A673 (cell line): ENCODE measurements at regions not wholly inside any gene's neighbourhood (a gene's known extent, or its start where the extent isn't known, plus 50 kb on each side); places are given as distances from the start of the nearest gene placed in this dataset.

Experiments used
- BruUV-seq: library from RNA; stranded (reverse); fragments of 400-500 nt; replicated peaks from 2 replicates; lab custom pipeline; 2021; lab: Mats Ljungman, UMichigan
- CTCF ChIA-PET: fragments of 300-600 bp; sonication (Branson Sonifier 250); formaldehyde crosslinking; loops from one replicate; lab custom pipeline; 2022; ENCODE audit warnings: antibody characterized with exemption; lab: Charles Lee
- POLR2A ChIA-PET: fragments of 300-600 bp; sonication (Branson Sonifier 250); formaldehyde crosslinking; loops from one replicate; lab custom pipeline; 2022; ENCODE audit warnings: antibody characterized with exemption; ENCODE audit not compliant: low non-redundant PET; lab: Charles Lee
- DNase-seq: peaks from one replicate; pipeline ENCODE4 v3.0.0-alpha.2; 2015; ENCODE audit warnings: low spot score
- H3K27ac ChIP-seq: fragments of 200-600 bp; sonication (generic); 2 replicates; pipeline ENCODE4 v1.5.1; 2016; ENCODE audit warnings: mixed run types, low read depth, mild to moderate bottlenecking, mixed read lengths, antibody characterized with exemption, low read length; ENCODE audit not compliant: poor library complexity, severe bottlenecking
- H3K27me3 ChIP-seq: fragments of 200-600 bp; sonication (generic); replicated peaks from 2 replicates; pipeline ENCODE4 v1.6.1; 2017; ENCODE audit warnings: mixed run types, low read depth, mild to moderate bottlenecking, mixed read lengths, antibody characterized with exemption, low read length; ENCODE audit not compliant: insufficient read depth, poor library complexity
- H3K36me3 ChIP-seq: fragments of 200-600 bp; sonication (generic); 2 replicates; pipeline ENCODE4 v1.6.1; 2016; ENCODE audit warnings: mixed run types, mild to moderate bottlenecking, mixed read lengths, antibody characterized with exemption, low read length; ENCODE audit not compliant: insufficient read depth, poor library complexity, severe bottlenecking
- H3K4me1 ChIP-seq: fragments of 200-600 bp; sonication (generic); 2 replicates; pipeline ENCODE4 v1.6.1; 2017; ENCODE audit warnings: mixed run types, mild to moderate bottlenecking, mixed read lengths, antibody characterized with exemption, low read length; ENCODE audit not compliant: insufficient read depth, poor library complexity, severe bottlenecking
- H3K4me3 ChIP-seq: fragments of 200-600 bp; sonication (generic); 2 replicates; pipeline ENCODE4 v1.5.1; 2016; ENCODE audit warnings: low read depth, mixed run types, mild to moderate bottlenecking, mixed read lengths, low read length; ENCODE audit not compliant: poor library complexity, severe bottlenecking
- H3K9me3 ChIP-seq: fragments of 200-600 bp; sonication (generic); 2 replicates; pipeline ENCODE4 v1.6.1; 2016; ENCODE audit warnings: mixed run types, low read depth, mild to moderate bottlenecking, mixed read lengths, antibody characterized with exemption, low read length; ENCODE audit not compliant: poor library complexity, severe bottlenecking
- CTCF ChIP-seq: fragments of 300-800, 200-600 bp; sonication (generic); conservative IDR thresholded peaks from 2 replicates; pipeline ENCODE4 v1.5.1; 2017; ENCODE audit warnings: low read depth, mild to moderate bottlenecking, antibody characterized with exemption, low read length, moderate library complexity, mixed read lengths
- EZH2 ChIP-seq: fragments of 200-600 bp; sonication (generic); IDR thresholded peaks from 2 replicates; pipeline ENCODE4 v1.6.1; 2017; ENCODE audit warnings: borderline replicate concordance, low read depth, mild to moderate bottlenecking, mixed read lengths, antibody characterized with exemption, low read length; ENCODE audit not compliant: poor library complexity, severe bottlenecking
- intact Hi-C: fragments of 100-400 bp; cut with micrococcal nuclease; formaldehyde crosslinking; loops from one replicate; pipeline ENCODE4 v1.10.0; 2022; ENCODE audit not compliant: unreplicated experiment

GRCh38 chr20:7090001-7090400 is 322.5 kb downstream of the BMP2 start:
- ChIA-PET POLR2A (no interaction called here), CTCF (no interaction called here)
- TF ChIP-seq EZH2 (no peak), CTCF (no peak)
- Histone ChIP-seq H3K4me1 (no peaks in the 10 kb centered on the region), H3K4me3 (no peak overlapping the region), H3K36me3 (no peaks in the 10 kb centered on the region), H3K27ac (no peak overlapping the region), H3K9me3 (no peaks in the 10 kb centered on the region), H3K27me3 (no peaks in the 10 kb centered on the region)
- no TSS peak for BruUV-seq
- intact Hi-C loops = no loop called here
- no peak for DNase-seq

GRCh38 chr20:7090811-7091210 is 323.3 kb downstream of the BMP2 start:
- Histone ChIP-seq H3K4me3 (no peak overlapping the region), H3K4me1 (no peaks in the 10 kb centered on the region), H3K27me3 (no peaks in the 10 kb centered on the region), H3K36me3 (no peaks in the 10 kb centered on the region), H3K9me3 (no peaks in the 10 kb centered on the region), H3K27ac (no peak overlapping the region)
- CTCF ChIA-PET = no interaction called here
- intact Hi-C loops = no loop called here
- DNase-seq = no peak
- no TSS peak for BruUV-seq
- POLR2A ChIA-PET = no interaction called here
- TF ChIP-seq CTCF (no peak), EZH2 (no peak)

DNA sequence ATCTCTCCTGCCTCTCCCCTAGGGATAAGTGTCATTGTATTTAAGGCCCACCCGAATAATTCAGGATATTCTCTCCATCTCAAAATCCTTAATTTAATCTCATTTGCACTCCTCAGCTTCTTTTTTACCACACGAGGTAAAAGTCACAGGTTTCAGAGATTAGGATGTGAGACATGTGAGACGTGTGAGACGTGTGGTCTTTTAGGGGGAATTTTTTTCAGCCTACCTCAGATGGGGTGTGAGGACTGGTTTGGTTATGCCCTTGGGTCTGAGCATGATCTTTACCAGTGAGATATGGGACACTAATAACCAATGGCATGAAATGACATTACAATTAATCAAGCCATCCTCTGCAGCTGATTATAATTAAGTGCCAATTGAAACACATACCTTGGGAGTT is 324.2 kb downstream of the BMP2 start:
- Histone ChIP-seq H3K4me3 (no peak overlapping the region), H3K36me3 (no peaks in the 10 kb centered on the region), H3K4me1 (no peaks in the 10 kb centered on the region), H3K27me3 (no peaks in the 10 kb centered on the region), H3K9me3 (no peaks in the 10 kb centered on the region), H3K27ac (no peak overlapping the region)
- intact Hi-C loops = no loop called here
- ChIA-PET POLR2A (no interaction called here), CTCF (no interaction called here)
- TF ChIP-seq CTCF = no peak
- no peak for TF ChIP-seq EZH2
- no TSS peak for BruUV-seq
- no peak for DNase-seq
